ENCODE measurements at regions not wholly inside any gene's neighbourhood (a gene's known extent, or its start where the extent isn't known, plus 50 kb on each side); places are given as distances from the start of the nearest gene placed in this dataset.

GRCh38 chr5:17333755-17334154, 116.3 kb downstream of the BASP1 start:
- no peak for TF ChIP-seq CTCF (IDR thresholded peaks at IDR 0.05; ENCODE audit: low read length)
- no peak for TF ChIP-seq EZH2 (IDR thresholded peaks at IDR 0.05; ENCODE audit: borderline replicate concordance, low read length)
